Fibroblast of the aortic adventitia (primary cell): ENCODE measurements at regions not wholly inside any gene's neighbourhood (a gene's known extent, or its start where the extent isn't known, plus 50 kb on each side); places are given as distances from the start of the nearest gene placed in this dataset.

Experiments used
- DNase-seq: peaks from one replicate; pipeline ENCODE4 v3.0.0-alpha.2; 2010; ENCODE audit warnings: low read depth
- H3K4me3 ChIP-seq: 2 replicates; pipeline ENCODE4 v1.5.1; 2011; ENCODE audit warnings: low read depth, mild to moderate bottlenecking, control low read depth, low read length, moderate library complexity
- TF ChIP-seq, protein P1 (sequence below): IDR thresholded peaks from 2 replicates; pipeline ENCODE4 v1.5.1; 2011; ENCODE audit warnings: mild to moderate bottlenecking, low read length, control low read depth, inconsistent platforms; ENCODE audit not compliant: insufficient read depth

DNA sequence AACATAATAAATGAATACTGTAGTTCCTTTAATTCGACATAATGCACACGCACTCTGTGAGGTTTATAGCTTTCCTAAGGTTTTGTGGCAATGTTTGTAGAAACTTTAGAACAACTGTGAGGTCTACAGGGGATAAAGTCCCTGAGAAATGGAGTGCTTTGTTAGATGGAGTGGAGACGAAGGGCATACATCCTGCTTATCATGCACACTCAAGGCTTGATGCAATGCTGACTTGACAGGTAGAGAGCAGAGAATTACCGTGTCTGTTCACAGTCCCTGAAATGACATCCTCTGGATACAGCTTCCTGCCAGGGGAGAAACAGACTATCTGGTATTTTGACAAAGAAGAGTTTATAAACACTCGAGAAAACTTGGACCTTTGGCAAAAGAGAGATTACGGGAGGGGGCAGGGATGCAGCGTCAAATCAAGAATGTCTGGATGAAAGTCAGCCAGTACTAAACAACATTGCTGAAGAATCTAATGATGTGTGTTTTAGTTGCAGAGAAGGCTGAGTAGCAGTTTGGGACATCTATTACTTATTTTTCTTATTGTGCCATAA lies 766.9 kb upstream of the ZEB2 start:
- H3K4me3 ChIP-seq = no peak overlapping the region
- no peak for DNase-seq
- TF ChIP-seq, protein P1, sequence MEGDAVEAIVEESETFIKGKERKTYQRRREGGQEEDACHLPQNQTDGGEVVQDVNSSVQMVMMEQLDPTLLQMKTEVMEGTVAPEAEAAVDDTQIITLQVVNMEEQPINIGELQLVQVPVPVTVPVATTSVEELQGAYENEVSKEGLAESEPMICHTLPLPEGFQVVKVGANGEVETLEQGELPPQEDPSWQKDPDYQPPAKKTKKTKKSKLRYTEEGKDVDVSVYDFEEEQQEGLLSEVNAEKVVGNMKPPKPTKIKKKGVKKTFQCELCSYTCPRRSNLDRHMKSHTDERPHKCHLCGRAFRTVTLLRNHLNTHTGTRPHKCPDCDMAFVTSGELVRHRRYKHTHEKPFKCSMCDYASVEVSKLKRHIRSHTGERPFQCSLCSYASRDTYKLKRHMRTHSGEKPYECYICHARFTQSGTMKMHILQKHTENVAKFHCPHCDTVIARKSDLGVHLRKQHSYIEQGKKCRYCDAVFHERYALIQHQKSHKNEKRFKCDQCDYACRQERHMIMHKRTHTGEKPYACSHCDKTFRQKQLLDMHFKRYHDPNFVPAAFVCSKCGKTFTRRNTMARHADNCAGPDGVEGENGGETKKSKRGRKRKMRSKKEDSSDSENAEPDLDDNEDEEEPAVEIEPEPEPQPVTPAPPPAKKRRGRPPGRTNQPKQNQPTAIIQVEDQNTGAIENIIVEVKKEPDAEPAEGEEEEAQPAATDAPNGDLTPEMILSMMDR = no peak

DNA sequence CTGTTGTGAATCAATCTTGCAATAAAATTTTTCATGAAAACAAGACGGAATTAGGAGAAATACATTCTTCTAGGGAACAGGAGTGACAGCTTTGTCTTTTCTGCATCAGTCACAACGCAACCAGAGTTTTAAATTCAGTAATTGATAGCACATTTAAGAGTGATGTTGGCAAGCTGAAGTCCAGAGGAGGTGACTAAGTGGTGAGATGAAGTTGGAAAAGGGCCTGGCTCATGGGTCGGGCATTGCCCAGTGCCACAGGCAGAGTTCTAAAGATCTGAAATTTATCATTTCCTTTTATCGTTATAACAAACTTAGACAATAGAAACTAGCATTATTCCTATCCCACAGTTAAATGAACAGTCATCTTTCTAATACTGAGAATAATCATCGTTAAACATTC lies 764.6 kb upstream of the ZEB2 start:
- TF ChIP-seq, protein P1 = no peak
- H3K4me3 ChIP-seq = no peak overlapping the region
- DNase-seq = no peak

DNA sequence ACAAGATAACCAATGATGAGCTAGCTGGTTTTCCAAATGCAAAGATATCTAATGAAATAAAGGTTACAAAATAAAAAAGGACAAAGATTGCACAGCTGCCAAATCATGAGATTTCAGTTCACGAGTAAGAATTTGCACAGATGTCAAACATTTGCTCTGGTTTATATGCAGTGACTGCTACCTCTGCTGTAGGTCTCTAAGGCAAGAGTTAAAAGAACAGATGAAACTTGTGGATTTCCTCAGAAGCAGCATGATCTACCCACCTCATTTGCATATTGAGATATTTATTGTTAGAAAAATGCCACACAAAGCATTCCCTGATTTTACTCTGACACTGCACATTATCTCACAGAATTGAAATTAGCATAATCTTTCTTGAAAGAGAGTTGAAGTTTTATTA lies 763.2 kb upstream of the ZEB2 start:
- DNase-seq = no peak
- no peak overlapping the region for H3K4me3 ChIP-seq
- TF ChIP-seq, protein P1 = no peak

DNA sequence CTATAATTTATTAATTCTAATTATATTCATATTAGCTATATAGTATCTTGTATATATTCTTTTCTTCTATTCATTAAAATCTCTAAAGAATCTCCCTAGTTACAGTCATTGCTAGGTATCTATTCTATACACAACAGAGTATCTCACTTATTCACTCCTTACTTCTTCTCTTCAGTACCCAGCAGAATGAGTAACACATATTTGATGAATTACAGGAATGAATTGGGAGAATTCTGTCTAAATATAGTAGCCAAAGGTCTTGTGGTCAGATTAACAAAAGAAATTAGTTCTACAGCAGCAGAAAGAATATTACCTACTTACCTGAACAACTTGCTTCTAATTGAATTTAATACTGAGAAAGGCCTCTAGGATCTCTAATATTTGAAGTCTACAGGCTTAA lies 758.0 kb upstream of the ZEB2 start:
- DNase-seq = peak; percentile 10
- no peak overlapping the region for H3K4me3 ChIP-seq
- TF ChIP-seq, protein P1 = no peak

DNA sequence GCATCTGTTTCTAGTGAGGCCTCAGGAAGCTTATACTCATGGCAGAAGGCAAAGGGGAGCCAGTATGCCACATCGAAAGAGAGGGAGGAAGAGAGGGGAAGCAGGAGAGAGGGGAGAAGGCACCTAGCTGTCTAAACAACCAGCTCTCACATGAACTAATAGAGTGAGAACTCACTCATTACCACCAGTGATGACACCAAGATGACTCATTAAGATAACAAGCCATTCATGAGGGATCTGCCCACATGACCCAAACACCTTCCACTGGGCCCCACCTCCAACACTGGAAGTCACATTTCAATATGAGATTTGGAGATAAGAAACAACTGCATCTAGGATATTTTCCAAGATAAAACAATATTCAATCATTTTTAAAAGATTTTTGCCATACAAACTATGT lies 753.9 kb upstream of the ZEB2 start:
- DNase-seq = no peak
- H3K4me3 ChIP-seq = no peak overlapping the region
- TF ChIP-seq, protein P1 = no peak

DNA sequence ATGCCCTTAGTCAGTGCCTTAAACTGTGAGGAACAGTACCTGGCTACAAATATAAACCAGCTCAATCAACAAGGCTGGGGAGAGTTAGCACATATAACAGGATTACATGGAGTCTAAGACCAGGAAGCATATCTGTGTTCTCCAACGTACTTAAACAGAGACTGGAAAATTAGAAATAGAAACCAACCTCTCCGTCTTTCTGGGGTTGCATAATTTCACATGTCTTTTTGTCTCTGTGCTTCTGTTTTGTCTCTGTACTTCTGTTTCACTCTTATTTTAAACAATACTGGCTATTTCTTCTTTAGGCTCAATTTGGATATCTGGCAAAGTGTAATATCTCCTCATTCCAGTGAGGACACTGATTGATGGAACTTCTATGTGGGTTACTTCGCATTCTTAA lies 749.0 kb upstream of the ZEB2 start:
- DNase-seq = no peak
- H3K4me3 ChIP-seq = no peak overlapping the region

More for the DNA sequence above, 749.0 kb upstream of the ZEB2 start:
- TF ChIP-seq, protein P1 = no peak
